GM21360 (cell line): ENCODE measurements at regions not wholly inside any gene's neighbourhood (a gene's known extent, or its start where the extent isn't known, plus 50 kb on each side); places are given as distances from the start of the nearest gene placed in this dataset.

Source experiments
- ATAC-seq: cut with Tn5 transposase; IDR thresholded peaks from one replicate; pipeline ENCODE4 v1.9.1; 2021; ENCODE audit warnings: mild to moderate bottlenecking, moderate library complexity; ENCODE audit not compliant: unreplicated experiment

GRCh38 chr6:105799056-105799455 lies 287.1 kb upstream of the PRDM1 start:
- ATAC-seq, result no peak

GRCh38 chr6:105797983-105798453 lies 288.1 kb upstream of the PRDM1 start:
- ATAC-seq, result no peak

GRCh38 chr6:105797286-105797979 lies 288.7 kb upstream of the PRDM1 start:
- ATAC-seq, result no peak

GRCh38 chr6:105795913-105796517 lies 290.1 kb upstream of the PRDM1 start:
- no peak for ATAC-seq

- ATAC-seq, result no peak
Observed at GRCh38 chr6:105795366-105795765, 290.8 kb upstream of the PRDM1 start.

GRCh38 chr6:105794870-105795269 lies 291.3 kb upstream of the PRDM1 start:
- ATAC-seq, result no peak

- ATAC-seq, result no peak
Observed at GRCh38 chr6:105794239-105794638, 291.9 kb upstream of the PRDM1 start.

- no peak for ATAC-seq
Observed at GRCh38 chr6:105793130-105793529, 293.0 kb upstream of the PRDM1 start.

- peak; percentile 55 for ATAC-seq
Observed at GRCh38 chr6:105791583-105792318, 294.4 kb upstream of the PRDM1 start.

- ATAC-seq, result no peak
Observed at GRCh38 chr6:105791179-105791578, 295.0 kb upstream of the PRDM1 start.

- ATAC-seq, result no peak
Observed at GRCh38 chr6:105790635-105791034, 295.5 kb upstream of the PRDM1 start.

GRCh38 chr6:105789935-105790334 lies 296.2 kb upstream of the PRDM1 start:
- ATAC-seq, result no peak

- ATAC-seq, result no peak
Observed at GRCh38 chr6:105787747-105788146, 298.4 kb upstream of the PRDM1 start.

- no peak for ATAC-seq
Observed at GRCh38 chr6:105786890-105787655, 299.1 kb upstream of the PRDM1 start.

GRCh38 chr6:105786449-105786848 lies 299.7 kb upstream of the PRDM1 start:
- ATAC-seq, result no peak

GRCh38 chr6:105785066-105785811 lies 300.9 kb upstream of the PRDM1 start:
- no peak for ATAC-seq

- ATAC-seq, result no peak
Observed at GRCh38 chr6:105784179-105784578, 302.0 kb upstream of the PRDM1 start.

GRCh38 chr6:105783333-105783935 lies 302.7 kb upstream of the PRDM1 start:
- ATAC-seq, result no peak

GRCh38 chr6:105781915-105782314 lies 304.2 kb upstream of the PRDM1 start:
- ATAC-seq, result no peak

- ATAC-seq, result no peak
Observed at GRCh38 chr6:105781248-105781647, 304.9 kb upstream of the PRDM1 start.
